Heart right ventricle (tissue), 16 donors: ENCODE measurements at regions not wholly inside any gene's neighbourhood (a gene's known extent, or its start where the extent isn't known, plus 50 kb on each side); places are given as distances from the start of the nearest gene placed in this dataset.
"Not testable (repeated sequence)": the region's sequence is repeated elsewhere in the genome, so short reads cannot be mapped to it uniquely, and the experiment has no call there.

Experiments used
- ATAC-seq, 8 donors: fragments of 200-7000 bp; cut with Tn5 transposase; one replicate each; pipeline ENCODE4 v1.9.1; 2020; ENCODE audit warnings: mild to moderate bottlenecking in 8 of 8, moderate library complexity in 8 of 8, moderate number of reproducible peaks in 1 of 8
- DNase-seq, 2 donors: peaks; one replicate each; pipeline ENCODE4 v3.0.0-alpha.2; 2020
- H3K27ac ChIP-seq, 10 donors: fragments of 200-600 bp; sonication (generic) in 2 of 10; one replicate each; pipeline versions ENCODE4 v1.5.0 to v1.8.0; 2020 to 2022; ENCODE audit warnings: mild to moderate bottlenecking in 3 of 10
- H3K27me3 ChIP-seq, 7 donors: fragments of 200-600 bp; one replicate each; pipeline ENCODE4 v1.8.0; 2021 to 2022; ENCODE audit warnings: mild to moderate bottlenecking in 2 of 7
- H3K36me3 ChIP-seq, 9 donors: fragments of 200-600 bp; sonication (generic) in 1 of 9; one replicate each; pipeline versions ENCODE4 v1.5.0 to v1.8.0; 2020 to 2022; ENCODE audit warnings: mild to moderate bottlenecking in 2 of 9
- H3K4me1 ChIP-seq, 9 donors: fragments of 200-600 bp; sonication (generic) in 1 of 9; one replicate each; pipeline versions ENCODE4 v1.5.0 to v1.8.0; 2020 to 2022; ENCODE audit warnings: mild to moderate bottlenecking in 4 of 9
- H3K4me3 ChIP-seq, 10 donors: fragments of 200-600 bp; sonication (generic) in 2 of 10; one replicate each; pipeline versions ENCODE4 v1.5.0 to v1.8.0; 2020 to 2022; ENCODE audit warnings: mild to moderate bottlenecking in 7 of 10, moderate library complexity in 2 of 10
- H3K9me3 ChIP-seq, 11 donors: fragments of 200-600 bp in 10 of 11; sonication (generic) in 2 of 11; one replicate each; pipeline versions ENCODE4 v1.5.0 to v1.8.0; 2013 to 2022; ENCODE audit warnings: mild to moderate bottlenecking in 2 of 11, control low read depth in 1 of 11, moderate library complexity in 1 of 11
- WGBS, 2 donors: extraction: QIAGEN DNeasy Blood & Tissue Kit; methylation state at CpG; one replicate each; pipeline ENCODE4 v1.1.7; 2013; ENCODE audit warnings: inconsistent platforms in 1 of 2; 5-methylcytosine and 5-hydroxymethylcytosine counted together
- intact Hi-C, 10 donors: fragments of 100-400 bp; cut with DNase I; formaldehyde crosslinking; loops; one replicate each; pipeline versions ENCODE4 v1.11.1 to v1.14.2; 2022
- TF ChIP-seq, protein P1 (sequence below), 9 donors: fragments of 200-600 bp; sonication (generic) in 2 of 9; IDR thresholded peaks; one replicate each; pipeline versions ENCODE4 v1.5.0 to v1.8.0; 2021 to 2022; ENCODE audit warnings: antibody characterized with exemption in 9 of 9, mild to moderate bottlenecking in 5 of 9, moderate library complexity in 1 of 9
- donor health status: Arrhythmogenic right ventricular cardiomyopathy.
- donor health status: ischemic (EF 13 %, LVEDD 7.1; RV severe dilation, severe dysfunction).
- donor health status: healthy with polysubstance abuse.
- donor health status: DM: no; HTN: yes; CAD: no.
- donor health status: DM: no; HTN: no; CAD: no.
- donor health status: ischemic (EF 25% LVEDD 6.9; RV normal size, moderate dysfunction).
- donor health status: ischemic (EF 25% LVEDD 5.7; RV mildly dilated, moderate dysfunction).
- donor health status: healthy.
- donor health status: DM: yes; HTN: yes; CAD: no.
- donor health status: Ischemic cardiomyopathy.
- donor health status: ischemic (EF 35%, LVEDD 5.7; RV mildly dilated, moderate dysfunction).
- donor health status: nonischemic (EF 11% LVEDD 7.7; RV severe dilation, severe dysfunction).
- donor health status: DM: yes; HTN: yes; CAD: no.
- donor health status: PGD.
- donor health status: ischemic (EF 29% LVEDD 5.4; RV normal size, mild dysfunction).
- donor health status: nonischemic (EF 23%, LVEDD 6.1; RV moderate dilation, normal function).

- DNase-seq (no peak), ATAC-seq (no peak)
- H3K4me1 ChIP-seq = no peaks in the 10 kb centered on the region
- 92 to 94% methylated on average over 1 of the region's 1 CpG for WGBS, 2 donors
- H3K9me3 ChIP-seq = peaks cover 0 to 12% (median 0%) of the 10 kb centered on the region in 11 donors
- H3K27ac ChIP-seq = no peak overlapping the region
- H3K27me3 ChIP-seq = no peaks in the 10 kb centered on the region
- intact Hi-C loops = no loop called here
- H3K36me3 ChIP-seq = no peaks in the 10 kb centered on the region
- TF ChIP-seq, protein P1, sequence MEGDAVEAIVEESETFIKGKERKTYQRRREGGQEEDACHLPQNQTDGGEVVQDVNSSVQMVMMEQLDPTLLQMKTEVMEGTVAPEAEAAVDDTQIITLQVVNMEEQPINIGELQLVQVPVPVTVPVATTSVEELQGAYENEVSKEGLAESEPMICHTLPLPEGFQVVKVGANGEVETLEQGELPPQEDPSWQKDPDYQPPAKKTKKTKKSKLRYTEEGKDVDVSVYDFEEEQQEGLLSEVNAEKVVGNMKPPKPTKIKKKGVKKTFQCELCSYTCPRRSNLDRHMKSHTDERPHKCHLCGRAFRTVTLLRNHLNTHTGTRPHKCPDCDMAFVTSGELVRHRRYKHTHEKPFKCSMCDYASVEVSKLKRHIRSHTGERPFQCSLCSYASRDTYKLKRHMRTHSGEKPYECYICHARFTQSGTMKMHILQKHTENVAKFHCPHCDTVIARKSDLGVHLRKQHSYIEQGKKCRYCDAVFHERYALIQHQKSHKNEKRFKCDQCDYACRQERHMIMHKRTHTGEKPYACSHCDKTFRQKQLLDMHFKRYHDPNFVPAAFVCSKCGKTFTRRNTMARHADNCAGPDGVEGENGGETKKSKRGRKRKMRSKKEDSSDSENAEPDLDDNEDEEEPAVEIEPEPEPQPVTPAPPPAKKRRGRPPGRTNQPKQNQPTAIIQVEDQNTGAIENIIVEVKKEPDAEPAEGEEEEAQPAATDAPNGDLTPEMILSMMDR (IDR thresholded peaks at IDR 0.05) = no peak
- no peak overlapping the region for H3K4me3 ChIP-seq
Observed at GRCh38 chr2:180787330-180787729, 193.1 kb upstream of the UBE2E3 start.

DNA sequence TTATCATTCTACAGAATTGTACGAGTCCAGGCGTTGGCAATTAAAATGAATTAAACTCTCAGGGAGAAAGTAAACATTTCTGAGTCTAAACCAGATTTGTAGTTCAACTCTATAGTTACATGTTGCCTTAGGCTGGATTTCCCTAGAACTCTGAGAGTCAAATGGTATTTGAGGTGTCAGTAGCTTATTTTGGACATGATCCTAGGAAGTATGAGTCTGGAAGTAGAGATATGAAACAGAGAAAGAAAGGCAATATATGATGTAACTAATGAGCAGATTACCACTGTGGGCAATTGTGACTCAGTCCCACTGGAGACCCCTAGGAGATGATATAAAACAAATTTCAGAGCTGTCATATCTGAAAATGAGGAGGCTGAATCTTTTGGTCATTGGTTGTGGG lies 199.1 kb upstream of the UBE2E3 start:
- intact Hi-C loops = no loop called here
- DNase-seq (no peak), ATAC-seq (no peak)
- H3K4me3 ChIP-seq = no peak overlapping the region
- H3K27me3 ChIP-seq = no peaks in the 10 kb centered on the region
- peaks cover 0 to 12% (median 0%) of the 10 kb centered on the region in 11 donors for H3K9me3 ChIP-seq
- H3K27ac ChIP-seq = no peak overlapping the region
- 83 to 89% methylated on average over 2 of the region's 2 CpGs for WGBS, 2 donors
- TF ChIP-seq, protein P1 (IDR thresholded peaks at IDR 0.05) = no peak
- no peaks in the 10 kb centered on the region for H3K36me3 ChIP-seq
- H3K4me1 ChIP-seq = no peaks in the 10 kb centered on the region

GRCh38 chr2:180778291-180778690 lies 202.1 kb upstream of the UBE2E3 start:
- WGBS, 2 donors = 89 to 91% methylated on average over 5 of the region's 5 CpGs
- no peak for ATAC-seq
- H3K27me3 ChIP-seq = no peaks in the 10 kb centered on the region
- TF ChIP-seq, protein P1 (IDR thresholded peaks at IDR 0.05) = no peak
- no peaks in the 10 kb centered on the region for H3K36me3 ChIP-seq
- no peaks in the 10 kb centered on the region for H3K4me1 ChIP-seq
- H3K9me3 ChIP-seq = peaks cover 0 to 7% (median 0%) of the 10 kb centered on the region in 11 donors
- DNase-seq = no peak
- no peak overlapping the region for H3K4me3 ChIP-seq
- no peak overlapping the region for H3K27ac ChIP-seq
- intact Hi-C loops = no loop called here

GRCh38 chr2:180776921-180777320 lies 203.5 kb upstream of the UBE2E3 start:
- intact Hi-C loops = no loop called here
- Histone ChIP-seq H3K27ac (no peak overlapping the region), H3K27me3 (no peaks in the 10 kb centered on the region), H3K4me3 (no peak overlapping the region), H3K4me1 (no peaks in the 10 kb centered on the region), H3K36me3 (no peaks in the 10 kb centered on the region), H3K9me3 (peaks cover 0 to 2% (median 0%) of the 10 kb centered on the region in 11 donors)
- no peak for ATAC-seq
- TF ChIP-seq, protein P1 (IDR thresholded peaks at IDR 0.05) = no peak
- no peak for DNase-seq

DNA sequence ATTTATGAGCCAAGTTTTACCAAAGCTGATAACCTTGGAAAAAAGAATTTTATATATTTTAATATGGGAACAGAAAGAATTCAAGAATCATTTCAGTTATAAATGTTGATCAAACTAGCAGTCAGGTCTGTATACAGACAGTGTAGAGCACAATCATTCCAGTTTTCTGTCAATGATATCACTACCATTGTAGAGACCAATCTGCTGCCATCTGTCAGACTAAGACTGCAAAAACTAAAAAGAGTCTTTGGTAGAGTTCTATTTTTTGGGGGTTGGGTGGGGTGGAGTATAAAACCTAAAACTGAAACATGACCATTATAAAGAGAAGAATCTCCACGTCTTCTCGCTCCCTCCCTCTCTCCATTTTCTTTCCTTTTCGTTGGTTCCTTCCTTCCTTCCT lies 204.7 kb upstream of the UBE2E3 start:
- Histone ChIP-seq H3K36me3 (no peaks in the 10 kb centered on the region), H3K9me3 (peaks cover 0 to 2% (median 0%) of the 10 kb centered on the region in 11 donors), H3K4me3 (no peak overlapping the region), H3K4me1 (no peaks in the 10 kb centered on the region), H3K27ac (no peak overlapping the region), H3K27me3 (no peaks in the 10 kb centered on the region)
- WGBS, 2 donors = 79 to 92% methylated on average over 3 of the region's 3 CpGs
- intact Hi-C loops = no loop called here
- no peak for DNase-seq
- TF ChIP-seq, protein P1 (IDR thresholded peaks at IDR 0.05) = no peak
- no peak for ATAC-seq

DNA sequence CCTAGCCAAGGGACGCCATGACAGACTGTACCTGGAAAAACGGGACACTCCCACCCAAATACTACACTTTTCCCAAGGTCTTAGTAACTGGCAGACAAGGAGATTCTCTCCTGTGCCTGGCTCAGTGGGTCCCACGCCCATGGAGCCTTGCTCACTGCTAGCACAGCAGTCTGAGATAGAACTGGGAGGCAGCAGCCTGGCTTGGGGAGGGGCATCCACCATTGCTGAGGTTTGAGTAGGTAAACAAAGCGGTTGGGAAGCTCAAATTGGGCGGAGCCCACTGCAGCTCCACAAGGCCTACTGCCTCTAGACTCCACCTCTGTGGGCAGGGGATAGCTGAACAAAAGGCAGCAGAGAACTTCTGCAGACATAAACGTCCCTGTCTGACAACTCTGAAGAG lies 215.1 kb upstream of the UBE2E3 start:
- intact Hi-C loops, H3K27me3 ChIP-seq, H3K4me1 ChIP-seq, H3K4me3 ChIP-seq, H3K36me3 ChIP-seq, H3K9me3 ChIP-seq, ATAC-seq, H3K27ac ChIP-seq, DNase-seq: not testable (repeated sequence)
- WGBS, 2 donors = 75 to 76% methylated on average over 6 of the region's 6 CpGs
